Immature natural killer cell (primary cell): ENCODE measurements at regions not wholly inside any gene's neighbourhood (a gene's known extent, or its start where the extent isn't known, plus 50 kb on each side); places are given as distances from the start of the nearest gene placed in this dataset.
"Not testable (repeated sequence)": the region's sequence is repeated elsewhere in the genome, so short reads cannot be mapped to it uniquely, and the experiment has no call there.

Source experiments
- DNase-seq, 3 donors: peaks; one replicate each; pipeline ENCODE4 v3.0.0; 2022; ENCODE audit warnings: mixed read lengths in 1 of 3
- H3K27ac Mint-ChIP-seq, 6 donors: one replicate each; pipeline ENCODE4 v1.8.0; 2020; ENCODE audit warnings: mixed read lengths in 6 of 6, mild to moderate bottlenecking in 5 of 6, inconsistent platforms in 4 of 6, moderate library complexity in 3 of 6
- H3K27me3 Mint-ChIP-seq, 3 donors: one replicate each; pipeline ENCODE4 v1.8.0; 2020 to 2021; ENCODE audit warnings: low read depth in 3 of 3, mild to moderate bottlenecking in 3 of 3, mixed read lengths in 3 of 3, moderate library complexity in 3 of 3, inconsistent platforms in 1 of 3
- H3K36me3 Mint-ChIP-seq, 3 donors: one replicate each; pipeline ENCODE4 v1.8.0; 2020; ENCODE audit warnings: mixed read lengths in 3 of 3, inconsistent platforms in 2 of 3, mild to moderate bottlenecking in 2 of 3
- H3K4me1 Mint-ChIP-seq, 2 donors: one replicate each; pipeline ENCODE4 v1.8.0; 2020; ENCODE audit warnings: inconsistent platforms in 2 of 2, mild to moderate bottlenecking in 2 of 2, mixed read lengths in 2 of 2, moderate library complexity in 1 of 2
- H3K4me3 Mint-ChIP-seq, 5 donors: one replicate each; pipeline ENCODE4 v1.8.0; 2020; ENCODE audit warnings: mild to moderate bottlenecking in 5 of 5, mixed read lengths in 5 of 5, inconsistent platforms in 3 of 5, moderate library complexity in 3 of 5
- H3K9me3 Mint-ChIP-seq, 6 donors: one replicate each; pipeline ENCODE4 v1.8.0; 2020; ENCODE audit warnings: mild to moderate bottlenecking in 6 of 6, mixed read lengths in 6 of 6, inconsistent platforms in 4 of 6, moderate library complexity in 3 of 6

GRCh38 chr12:9411616-9412268, 196.0 kb downstream of the KLRB1 start:
- H3K27me3 Mint-ChIP-seq, H3K9me3 Mint-ChIP-seq, DNase-seq, H3K4me3 Mint-ChIP-seq, H3K36me3 Mint-ChIP-seq, H3K27ac Mint-ChIP-seq, H3K4me1 Mint-ChIP-seq: not testable (repeated sequence)

GRCh38 chr12:9407425-9407748, 199.2 kb upstream of the PZP start:
- not testable (repeated sequence) for H3K4me3 Mint-ChIP-seq, H3K9me3 Mint-ChIP-seq, DNase-seq, H3K4me1 Mint-ChIP-seq, H3K36me3 Mint-ChIP-seq, H3K27me3 Mint-ChIP-seq, H3K27ac Mint-ChIP-seq

GRCh38 chr12:9406564-9407424, 198.6 kb upstream of the PZP start:
- no peak for DNase-seq
- no peak overlapping the region for H3K4me3 Mint-ChIP-seq

GRCh38 chr12:9405886-9406563, 197.8 kb upstream of the PZP start:
- Mint-ChIP-seq H3K36me3 (no peaks in the 10 kb centered on the region), H3K9me3 (peaks cover 0 to 3% (median 0%) of the 10 kb centered on the region in 6 donors), H3K27ac (no peak overlapping the region), H3K4me3 (peak overlapping the region in 1 of 5 donors; percentile 25), H3K27me3 (peaks cover 0 to under 1% (median 0%) of the 10 kb centered on the region in 3 donors), H3K4me1 (no peaks in the 10 kb centered on the region)
- no peak for DNase-seq

More at GRCh38 chr12:9406564-9407424, 198.6 kb upstream of the PZP start:
- Mint-ChIP-seq H3K9me3 (peaks cover 0 to 3% (median 0%) of the 10 kb centered on the region in 6 donors), H3K36me3 (no peaks in the 10 kb centered on the region), H3K27ac (no peak overlapping the region), H3K4me1 (no peaks in the 10 kb centered on the region), H3K27me3 (peaks cover 0 to 2% (median 0%) of the 10 kb centered on the region in 3 donors)

- Mint-ChIP-seq H3K4me1 (no peaks in the 10 kb centered on the region), H3K36me3 (no peaks in the 10 kb centered on the region), H3K27me3 (no peaks in the 10 kb centered on the region), H3K9me3 (peaks cover 0 to 3% (median 0%) of the 10 kb centered on the region in 6 donors), H3K4me3 (no peak overlapping the region), H3K27ac (no peak overlapping the region)
- no peak for DNase-seq
These were observed 196.5 kb upstream of the PZP start for GRCh38 chr12:9404469-9405260.

GRCh38 chr12:9404031-9404430, 195.8 kb upstream of the PZP start:
- no peak for DNase-seq
- no peaks in the 10 kb centered on the region for H3K27me3 Mint-ChIP-seq
- no peak overlapping the region for H3K4me3 Mint-ChIP-seq
- H3K27ac Mint-ChIP-seq = no peak overlapping the region
- H3K36me3 Mint-ChIP-seq = no peaks in the 10 kb centered on the region
- peaks cover 0 to 3% (median 0%) of the 10 kb centered on the region in 6 donors for H3K9me3 Mint-ChIP-seq
- H3K4me1 Mint-ChIP-seq = no peaks in the 10 kb centered on the region

- H3K27ac Mint-ChIP-seq, H3K4me3 Mint-ChIP-seq, H3K36me3 Mint-ChIP-seq, H3K27me3 Mint-ChIP-seq, H3K9me3 Mint-ChIP-seq, DNase-seq, H3K4me1 Mint-ChIP-seq: not testable (repeated sequence)
These were observed 194.3 kb upstream of the PZP start for GRCh38 chr12:9402432-9403040.

GRCh38 chr12:9396367-9396766, 188.2 kb upstream of the PZP start:
- H3K9me3 Mint-ChIP-seq, DNase-seq, H3K4me1 Mint-ChIP-seq, H3K4me3 Mint-ChIP-seq, H3K36me3 Mint-ChIP-seq, H3K27me3 Mint-ChIP-seq, H3K27ac Mint-ChIP-seq: not testable (repeated sequence)

GRCh38 chr12:9395220-9395619, 187.0 kb upstream of the PZP start:
- H3K9me3 Mint-ChIP-seq, H3K27ac Mint-ChIP-seq, H3K27me3 Mint-ChIP-seq, H3K36me3 Mint-ChIP-seq, DNase-seq, H3K4me3 Mint-ChIP-seq, H3K4me1 Mint-ChIP-seq: not testable (repeated sequence)

GRCh38 chr12:9392842-9393241, 184.6 kb upstream of the PZP start:
- Mint-ChIP-seq H3K9me3 (no peaks in the 10 kb centered on the region), H3K4me1 (peaks cover 2 to 3% of the 10 kb centered on the region in 2 donors), H3K36me3 (peaks cover 0 to 7% (median 0%) of the 10 kb centered on the region in 3 donors), H3K27ac (no peak overlapping the region), H3K27me3 (peaks cover 0 to 4% (median 1%) of the 10 kb centered on the region in 3 donors), H3K4me3 (no peak overlapping the region)
- DNase-seq = no peak

- Mint-ChIP-seq H3K27me3 (peaks cover 0 to 4% (median 2%) of the 10 kb centered on the region in 3 donors), H3K36me3 (peaks cover 0 to 6% (median 0%) of the 10 kb centered on the region in 3 donors), H3K4me1 (peaks cover 10 to 13% of the 10 kb centered on the region in 2 donors), H3K4me3 (no peak overlapping the region), H3K9me3 (no peaks in the 10 kb centered on the region), H3K27ac (no peak overlapping the region)
- DNase-seq = no peak
These were observed 183.6 kb upstream of the PZP start for GRCh38 chr12:9391815-9392214.

- no peaks in the 10 kb centered on the region for H3K36me3 Mint-ChIP-seq
- H3K4me1 Mint-ChIP-seq = peaks cover 10 to 14% of the 10 kb centered on the region in 2 donors
- no peak for DNase-seq
- no peak overlapping the region for H3K4me3 Mint-ChIP-seq
- peaks cover 0 to 4% (median 2%) of the 10 kb centered on the region in 3 donors for H3K27me3 Mint-ChIP-seq
- no peaks in the 10 kb centered on the region for H3K9me3 Mint-ChIP-seq
- H3K27ac Mint-ChIP-seq = no peak overlapping the region
These were observed 182.6 kb upstream of the PZP start for GRCh38 chr12:9390761-9391160.

- no peak for DNase-seq
- Mint-ChIP-seq H3K27ac (no peak overlapping the region), H3K4me1 (peaks cover 10 to 14% of the 10 kb centered on the region in 2 donors), H3K27me3 (peaks cover 0 to 4% (median 2%) of the 10 kb centered on the region in 3 donors), H3K36me3 (no peaks in the 10 kb centered on the region), H3K9me3 (no peaks in the 10 kb centered on the region), H3K4me3 (no peak overlapping the region)
These were observed 181.6 kb upstream of the PZP start for GRCh38 chr12:9389796-9390195.
